D721Med (cell line): ENCODE measurements at regions not wholly inside any gene's neighbourhood (a gene's known extent, or its start where the extent isn't known, plus 50 kb on each side); places are given as distances from the start of the nearest gene placed in this dataset.

Experiments
- DNase-seq: peaks from one replicate; pipeline ENCODE4 v3.0.0; 2011; ENCODE audit warnings: low spot score; ENCODE audit not compliant: insufficient read length
- FAIRE-seq: peaks from 2 replicates; lab custom pipeline; 2011; peaks lifted over from hg19 to GRCh38; lab: Jason Lieb, UNC
- CTCF ChIP-seq: IDR thresholded peaks from 2 replicates; pipeline ENCODE4 v1.5.1; 2012; ENCODE audit warnings: mild to moderate bottlenecking, control low read depth; ENCODE audit not compliant: insufficient read depth; ENCODE audit errors: missing control alignments

- DNase-seq (no peak), FAIRE-seq (no peak)
- no peak for TF ChIP-seq CTCF
These were observed 317.8 kb upstream of the ZNF521 start for GRCh38 chr18:25669741-25670140.

GRCh38 chr18:25662272-25662671 lies 310.3 kb upstream of the ZNF521 start:
- DNase-seq (no peak), FAIRE-seq (no peak)
- no peak for TF ChIP-seq CTCF

GRCh38 chr18:25661831-25662230 lies 309.9 kb upstream of the ZNF521 start:
- no peak for FAIRE-seq
- DNase-seq, result no peak
- no peak for TF ChIP-seq CTCF

- FAIRE-seq (no peak), DNase-seq (no peak)
- TF ChIP-seq CTCF, result no peak
These were observed 307.6 kb upstream of the ZNF521 start for GRCh38 chr18:25659541-25659940.

GRCh38 chr18:25658476-25658875 lies 306.5 kb upstream of the ZNF521 start:
- FAIRE-seq (no peak), DNase-seq (no peak)
- no peak for TF ChIP-seq CTCF

- FAIRE-seq, result no peak
- TF ChIP-seq CTCF, result no peak
- DNase-seq, result no peak
These were observed 299.6 kb upstream of the ZNF521 start for GRCh38 chr18:25651553-25651952.

GRCh38 chr18:25650201-25650941 lies 298.4 kb upstream of the ZNF521 start:
- no peak for FAIRE-seq
- DNase-seq, result no peak
- no peak for TF ChIP-seq CTCF
